HCT116 (cell line): ENCODE measurements at regions not wholly inside any gene's neighbourhood (a gene's known extent, or its start where the extent isn't known, plus 50 kb on each side); places are given as distances from the start of the nearest gene placed in this dataset.

Source experiments
- ATAC-seq: fragments of 200-7000 bp; cut with Tn5 transposase; 2 replicates; pipeline ENCODE4 v1.9.1; 2020; ENCODE audit warnings: mild to moderate bottlenecking, moderate library complexity
- BruUV-seq: library from RNA; stranded (reverse); fragments of 400-500 nt; replicated peaks from 2 replicates; lab custom pipeline; 2021; lab: Mats Ljungman, UMichigan
- CTCF ChIA-PET: fragments of 300-600 bp; sonication (Branson Sonifier 250); formaldehyde crosslinking; loops from one replicate; lab custom pipeline; 2021; ENCODE audit warnings: antibody characterized with exemption; lab: Charles Lee
- POLR2A ChIA-PET: fragments of 300-600, 350-600 bp; sonication (Branson Sonifier 250); formaldehyde crosslinking; loops from one replicate; lab custom pipeline; 2021; ENCODE audit warnings: antibody characterized with exemption; lab: Charles Lee
- RAD21 ChIA-PET, 2 experiments: fragments of 300-600 bp; sonication (Branson Sonifier 250); formaldehyde crosslinking; loops; one replicate each; lab custom pipeline; 2023; ENCODE audit warnings: low total read pairs in 2 of 2; ENCODE audit not compliant: uncharacterized antibody in 2 of 2, unreplicated experiment in 2 of 2, low non-redundant PET in 1 of 2; lab: Charles Lee
- DNase-seq: peaks from one replicate; pipeline ENCODE4 v3.0.0-alpha.2; 2010; ENCODE audit warnings: low read depth, low spot score
- H2AFZ ChIP-seq: fragments of 200-600 bp; shearing (Covaris generic), sonication (generic); 2 replicates; pipeline ENCODE4 v1.6.1; 2017; ENCODE audit warnings: low read depth, mixed run types, mixed read lengths, antibody characterized with exemption, low read length; ENCODE audit not compliant: poor library complexity, severe bottlenecking
- H3K27ac ChIP-seq: 2 replicates; pipeline ENCODE4 v1.5.1; 2012; ENCODE audit warnings: low read depth, low read length
- H3K27me3 ChIP-seq: fragments of 200-600 bp; sonication (generic); 2 replicates; pipeline ENCODE4 v1.6.1; 2016; ENCODE audit warnings: mixed run types, low read length, mixed read lengths; ENCODE audit not compliant: insufficient read depth
- H3K36me3 ChIP-seq, 2 experiments: fragments of 200-500 bp in 1 of 2; fragments of 200-600 bp in 1 of 2; sonication (Bioruptor generic) in 1 of 2; sonication (generic) in 1 of 2; 2 replicates each; pipeline versions ENCODE4 v1.5.1 to v1.6.1; 2014 to 2016; ENCODE audit warnings: low read length in 2 of 2, inconsistent platforms in 1 of 2, mixed read lengths in 1 of 2, mixed run types in 1 of 2; ENCODE audit not compliant: insufficient read depth in 2 of 2, control insufficient read depth in 1 of 2
- H3K4me1 ChIP-seq, 2 experiments: fragments of 200-600 bp in 1 of 2; sonication (generic) in 1 of 2; 2 replicates each; pipeline versions ENCODE4 v1.5.1 to v1.6.1; 2012 to 2017; ENCODE audit warnings: low read length in 2 of 2, inconsistent platforms in 1 of 2, mild to moderate bottlenecking in 1 of 2, mixed read lengths in 1 of 2, mixed run types in 1 of 2, moderate library complexity in 1 of 2; ENCODE audit not compliant: insufficient read depth in 2 of 2, control insufficient read depth in 1 of 2
- H3K4me2 ChIP-seq: fragments of 200-600 bp; sonication (generic); 2 replicates; pipeline ENCODE4 v1.6.1; 2017; ENCODE audit warnings: mixed run types, low read length, mixed read lengths
- H3K4me3 ChIP-seq, 2 experiments: fragments of 200-600 bp in 1 of 2; sonication (generic) in 1 of 2; replicated peaks in 1 of 2; 2 replicates each; pipeline ENCODE4 v1.5.1; 2011 to 2016; ENCODE audit warnings: low read length in 2 of 2, control low read depth in 1 of 2, low read depth in 1 of 2, mild to moderate bottlenecking in 1 of 2, mixed read lengths in 1 of 2, mixed run types in 1 of 2
- H3K79me2 ChIP-seq: fragments of 200-600 bp; sonication (generic); 2 replicates; pipeline ENCODE4 v1.6.1; 2017; ENCODE audit warnings: mild to moderate bottlenecking, mixed run types, low read length, moderate library complexity, mixed read lengths; ENCODE audit not compliant: insufficient read depth
- H3K9ac ChIP-seq: fragments of 200-600 bp; sonication (generic); 2 replicates; pipeline ENCODE4 v1.6.1; 2016; ENCODE audit warnings: low read length, mixed read lengths
- H3K9me2 ChIP-seq: fragments of 200-600 bp; sonication (generic), shearing (Covaris generic); 2 replicates; pipeline ENCODE4 v1.6.1; 2017; ENCODE audit warnings: mixed run types, mild to moderate bottlenecking, moderate library complexity; ENCODE audit not compliant: insufficient read depth
- H3K9me3 ChIP-seq, 2 experiments: fragments of 200-500 bp in 1 of 2; fragments of 200-600 bp in 1 of 2; sonication (Bioruptor generic) in 1 of 2; sonication (generic) in 1 of 2; 2 replicates each; pipeline ENCODE4 v1.6.1; 2014 to 2017; ENCODE audit warnings: low read length in 2 of 2, mixed read lengths in 2 of 2, inconsistent platforms in 1 of 2, low read depth in 1 of 2, mild to moderate bottlenecking in 1 of 2, mixed run types in 1 of 2, moderate library complexity in 1 of 2; ENCODE audit not compliant: control insufficient read depth in 1 of 2, insufficient read depth in 1 of 2
- H4K20me1 ChIP-seq: fragments of 200-600 bp; sonication (generic), shearing (Covaris generic); 2 replicates; pipeline ENCODE4 v1.6.1; 2017; ENCODE audit warnings: mixed run types, mild to moderate bottlenecking, moderate library complexity; ENCODE audit not compliant: insufficient read depth
- CBX3 ChIP-seq: IDR thresholded peaks from 2 replicates; pipeline ENCODE4 v1.6.1; 2012; ENCODE audit warnings: low read depth
- CTCF ChIP-seq, 3 experiments: fragments of 200-600 bp in 1 of 3; sonication (generic) in 1 of 3; IDR thresholded peaks in 2 of 3; conservative IDR thresholded peaks in 1 of 3; 2 replicates each; pipeline ENCODE4 v1.5.1; 2012 to 2017; ENCODE audit warnings: low read depth in 2 of 3, low read length in 2 of 3, antibody characterized with exemption in 1 of 3, borderline replicate concordance in 1 of 3, control low read depth in 1 of 3, mild to moderate bottlenecking in 1 of 3, mixed read lengths in 1 of 3, mixed run types in 1 of 3, moderate library complexity in 1 of 3; ENCODE audit not compliant: insufficient read depth in 1 of 3
- JUND ChIP-seq: IDR thresholded peaks from 2 replicates; pipeline ENCODE4 v1.6.1; 2012
- YY1 ChIP-seq: IDR thresholded peaks from 2 replicates; pipeline ENCODE4 v1.6.1; 2011; ENCODE audit warnings: low read length, low read depth, moderate library complexity, mild to moderate bottlenecking; ENCODE audit not compliant: insufficient replicate concordance; ENCODE audit errors: extremely low read depth
- intact Hi-C: fragments of 100-400 bp; cut with micrococcal nuclease; formaldehyde crosslinking; loops from 2 replicates; pipeline ENCODE4 v1.10.0; 2022

- no peaks in the 10 kb centered on the region for H3K79me2 ChIP-seq
- H4K20me1 ChIP-seq = no peaks in the 10 kb centered on the region
- no peaks in the 10 kb centered on the region for H3K9me2 ChIP-seq
- intact Hi-C loops = no loop called here
- no peak overlapping the region for H2AFZ ChIP-seq
- ATAC-seq (no peak), DNase-seq (no peak)
- no peak overlapping the region for H3K9ac ChIP-seq
- BruUV-seq = no TSS peak
- H3K27ac ChIP-seq = no peak overlapping the region
- no peak for TF ChIP-seq YY1
- ChIA-PET CTCF (no interaction called here), POLR2A (no interaction called here), RAD21 (no interaction called here)
- H3K4me1 ChIP-seq = no peaks in the 10 kb centered on the region
- H3K4me3 ChIP-seq = no peak overlapping the region
- H3K9me3 ChIP-seq = no peaks in the 10 kb centered on the region
- H3K36me3 ChIP-seq = no peaks in the 10 kb centered on the region
- no peaks in the 10 kb centered on the region for H3K27me3 ChIP-seq
- no peak overlapping the region for H3K4me2 ChIP-seq
Measured at GRCh38 chr1:118249641-118250040, 64.6 kb upstream of the SPAG17 start.

- no peaks in the 10 kb centered on the region for H3K9me2 ChIP-seq
- TF ChIP-seq JUND (no peak), CTCF (IDR thresholded peaks at IDR 0.05 in 2 of 3, conservative IDR thresholded peaks at IDR 0.05 in 1 of 3; ENCODE audit: borderline replicate concordance in 1 of 3, insufficient read depth in 1 of 3, low read depth in 2 of 3, low read length in 2 of 3) (peak in 2 of 3 experiments; percentile 33 to 37; a peak in 4 of 6 replicates), CBX3 (no peak)
- ChIA-PET POLR2A (no interaction called here), RAD21 (no interaction called here), CTCF (no interaction called here)
- ATAC-seq (peak; percentile 72), DNase-seq (peak; percentile 0)
- H3K9ac ChIP-seq = no peak overlapping the region
- H3K27me3 ChIP-seq = no peaks in the 10 kb centered on the region
- no peaks in the 10 kb centered on the region for H3K79me2 ChIP-seq
- no peaks in the 10 kb centered on the region for H3K4me1 ChIP-seq
- no peak overlapping the region for H3K4me3 ChIP-seq
- no peak overlapping the region for H2AFZ ChIP-seq
- no peaks in the 10 kb centered on the region for H3K36me3 ChIP-seq
- intact Hi-C loops = no loop called here
- no peak overlapping the region for H3K4me2 ChIP-seq
- no peaks in the 10 kb centered on the region for H4K20me1 ChIP-seq
- no peaks in the 10 kb centered on the region for H3K9me3 ChIP-seq
- BruUV-seq = no TSS peak
- no peak overlapping the region for H3K27ac ChIP-seq
Measured at GRCh38 chr1:118247593-118247992, 62.6 kb upstream of the SPAG17 start.
